GM12878 (cell line): ENCODE measurements at regions not wholly inside any gene's neighbourhood (a gene's known extent, or its start where the extent isn't known, plus 50 kb on each side); places are given as distances from the start of the nearest gene placed in this dataset.

Experiments used
- ATAC-seq: fragments of 200-7000 bp; cut with Tn5 transposase; 3 replicates; pipeline ENCODE4 v1.9.1; 2020; ENCODE audit warnings: mild to moderate bottlenecking, moderate library complexity
- BruUV-seq: library from RNA; stranded (reverse); fragments of 400-500 nt; replicated peaks from 2 replicates; lab custom pipeline; 2021; lab: Mats Ljungman, UMichigan
- CTCF ChIA-PET: fragments of 300-600 bp; sonication (Branson Sonifier 250); formaldehyde crosslinking; extraction: SDS; loops from one replicate; lab custom pipeline; 2021; ENCODE audit warnings: inconsistent platforms; lab: Yijun Ruan, JAX
- POLR2A ChIA-PET: fragments of 350-600 bp; formaldehyde crosslinking; extraction: SDS; loops from one replicate; lab custom pipeline; 2021; ENCODE audit warnings: inconsistent platforms; lab: Charles Lee
- RAD21 ChIA-PET: fragments of 300-600 bp; sonication (Branson Sonifier 250); formaldehyde crosslinking; loops from one replicate; lab custom pipeline; 2023; ENCODE audit warnings: antibody characterized with exemption; ENCODE audit not compliant: unreplicated experiment; lab: Charles Lee
- SMC1A ChIA-PET: fragments of 300-600 bp; sonication (Branson Sonifier 250); formaldehyde crosslinking; loops from one replicate; lab custom pipeline; 2023; ENCODE audit not compliant: unreplicated experiment, uncharacterized antibody; lab: Charles Lee
- DNase-seq: peaks from one replicate; pipeline ENCODE4 v3.0.0-alpha.2; 2011; ENCODE audit warnings: low read depth, low spot score
- FAIRE-seq: peaks from 3 replicates; lab custom pipeline; 2011; peaks lifted over from hg19 to GRCh38; lab: Jason Lieb, UNC
- H2AFZ ChIP-seq: 2 replicates; pipeline ENCODE4 v1.6.0; 2011; ENCODE audit warnings: low read depth, low read length, control low read depth; ENCODE audit not compliant: control insufficient read depth
- H3K27ac ChIP-seq: 2 replicates; pipeline ENCODE4 v1.5.1; 2011; ENCODE audit warnings: control low read depth; ENCODE audit not compliant: control insufficient read depth, insufficient read depth
- H3K27me3 ChIP-seq, 2 experiments: replicated peaks in 1 of 2; 2 replicates each; pipeline versions ENCODE4 v1.6.0 to v1.6.1; 2011; ENCODE audit warnings: low read length in 1 of 2; ENCODE audit not compliant: control insufficient read depth in 2 of 2, insufficient read depth in 2 of 2
- H3K36me3 ChIP-seq, 2 experiments: 2 replicates each; pipeline ENCODE4 v1.5.1; 2011; ENCODE audit warnings: low read length in 1 of 2; ENCODE audit not compliant: control insufficient read depth in 2 of 2, insufficient read depth in 2 of 2
- H3K4me1 ChIP-seq: 2 replicates; pipeline ENCODE4 v1.6.1; 2011; ENCODE audit warnings: mild to moderate bottlenecking, low read length, moderate library complexity, mixed read lengths; ENCODE audit not compliant: control insufficient read depth, insufficient read depth
- H3K4me2 ChIP-seq: 2 replicates; pipeline ENCODE4 v1.6.0; 2011; ENCODE audit warnings: control low read depth; ENCODE audit not compliant: control insufficient read depth, insufficient read depth
- H3K4me3 ChIP-seq: fragments of 200-600 bp; sonication (generic); 2 replicates; pipeline ENCODE4 v1.5.1; 2016
- H3K79me2 ChIP-seq: 2 replicates; pipeline ENCODE4 v1.6.0; 2011; ENCODE audit warnings: low read length; ENCODE audit not compliant: control insufficient read depth, insufficient read depth
- H3K9ac ChIP-seq: 2 replicates; pipeline ENCODE4 v1.8.0; 2011; ENCODE audit warnings: low read length, control low read depth, mixed read lengths; ENCODE audit not compliant: control insufficient read depth, insufficient read depth
- H3K9me3 ChIP-seq: replicated peaks from 3 replicates; pipeline ENCODE4 v1.5.1; 2011; ENCODE audit warnings: mild to moderate bottlenecking, low read length; ENCODE audit not compliant: control insufficient read depth, insufficient read depth
- H4K20me1 ChIP-seq: 2 replicates; pipeline ENCODE4 v1.6.0; 2011; ENCODE audit not compliant: control insufficient read depth, insufficient read depth
- CREM ChIP-seq: IDR thresholded peaks from 2 replicates; pipeline ENCODE4 v1.6.1; 2014; ENCODE audit warnings: antibody characterized with exemption, low read depth
- FOXM1 ChIP-seq: IDR thresholded peaks from 2 replicates; pipeline ENCODE4 v1.6.1; 2012; ENCODE audit warnings: low read depth, mild to moderate bottlenecking, inconsistent platforms, low read length, moderate library complexity
- MLLT1 ChIP-seq: fragments of 450-650 bp; IDR thresholded peaks from 2 replicates; pipeline ENCODE4 v1.6.1; 2016; ENCODE audit warnings: mild to moderate bottlenecking
- MXI1 ChIP-seq: fragments of 150-350 bp; IDR thresholded peaks from 2 replicates; pipeline ENCODE4 v1.6.1; 2011; ENCODE audit warnings: low read depth, mild to moderate bottlenecking, inconsistent platforms, low read length, improper control_type of control experiment
- NFIC ChIP-seq: IDR thresholded peaks from 2 replicates; pipeline ENCODE4 v1.6.1; 2012; ENCODE audit warnings: low read depth, mild to moderate bottlenecking, inconsistent platforms, low read length, moderate library complexity
- NFXL1 ChIP-seq: fragments of 450-650 bp; IDR thresholded peaks from 2 replicates; pipeline ENCODE4 v1.6.1; 2017; ENCODE audit warnings: antibody characterized with exemption, mild to moderate bottlenecking, borderline replicate concordance
- REST ChIP-seq: IDR thresholded peaks from 2 replicates; pipeline ENCODE4 v1.6.1; 2012; ENCODE audit warnings: mild to moderate bottlenecking, low read depth, low read length
- WGBS: methylation state at CpG from one replicate; pipeline ENCODE4 v1.1.6; 2016; ENCODE audit warnings: low lambda C conversion rate; ENCODE audit not compliant: insufficient replicate concordance, insufficient coverage; ENCODE audit errors: missing lambda C conversion rate; 5-methylcytosine and 5-hydroxymethylcytosine counted together
- in situ Hi-C: fragments of 300-500 bp; cut with MboI; formaldehyde crosslinking; loops from 9 replicates; pipeline ENCODE4 v1.14.3; 2018; ENCODE audit warnings: mixed read lengths
- intact Hi-C: fragments of 100-400 bp; cut with micrococcal nuclease; formaldehyde crosslinking; loops from one replicate; pipeline ENCODE4 v1.14.2; 2022; ENCODE audit not compliant: unreplicated experiment

GRCh38 chr15:98217356-98217755, 256.9 kb downstream of the ARRDC4 start:
- no peaks in the 10 kb centered on the region for H3K36me3 ChIP-seq
- no peak for TF ChIP-seq MXI1
- no peak for TF ChIP-seq CREM
- no peak for TF ChIP-seq FOXM1
- no peak for TF ChIP-seq REST
- no peak for TF ChIP-seq NFXL1
- TF ChIP-seq MLLT1, result no peak
- no peak for TF ChIP-seq NFIC
- CTCF ChIA-PET, result no interaction called here
- H3K4me1 ChIP-seq, result no peaks in the 10 kb centered on the region
- in situ Hi-C loops (no loop called here), intact Hi-C loops (no loop called here)
- BruUV-seq, result no TSS peak
- H3K4me3 ChIP-seq, result no peak overlapping the region
- WGBS, result 24% methylated on average over 6 of the region's 6 CpGs
- no peak overlapping the region for H2AFZ ChIP-seq
- no peak overlapping the region for H3K4me2 ChIP-seq
- H3K79me2 ChIP-seq, result no peaks in the 10 kb centered on the region
- no peak for ATAC-seq
- POLR2A ChIA-PET, result no interaction called here
- RAD21 ChIA-PET, result no interaction called here
- H3K9ac ChIP-seq, result no peak overlapping the region
- SMC1A ChIA-PET, result no interaction called here
- H3K27me3 ChIP-seq, result no peaks in the 10 kb centered on the region
- no peaks in the 10 kb centered on the region for H3K9me3 ChIP-seq
- no peak overlapping the region for H3K27ac ChIP-seq
- no peak for DNase-seq
- H4K20me1 ChIP-seq, result no peaks in the 10 kb centered on the region
- no peak for FAIRE-seq
